Neural cell (in vitro differentiated cells): ENCODE measurements at regions not wholly inside any gene's neighbourhood (a gene's known extent, or its start where the extent isn't known, plus 50 kb on each side); places are given as distances from the start of the nearest gene placed in this dataset.

Experiments used
- CTCF ChIP-seq: fragments of 450-650 bp; IDR thresholded peaks from 2 replicates; pipeline ENCODE4 v1.5.1; 2014; ENCODE audit warnings: antibody characterized with exemption, mild to moderate bottlenecking, moderate library complexity; ENCODE audit not compliant: poor library complexity, severe bottlenecking
- EP300 ChIP-seq: fragments of 450-650 bp; conservative IDR thresholded peaks from 2 replicates; pipeline ENCODE4 v1.6.1; 2014; ENCODE audit warnings: antibody characterized with exemption, mild to moderate bottlenecking, moderate library complexity; ENCODE audit not compliant: poor library complexity, severe bottlenecking
- EZH2 ChIP-seq: fragments of 200-600, 300-800 bp; shearing (Covaris generic), sonication (generic); IDR thresholded peaks from 2 replicates; pipeline ENCODE4 v1.6.1; 2014; ENCODE audit warnings: antibody characterized with exemption, low read length, borderline replicate concordance, mild to moderate bottlenecking; ENCODE audit not compliant: insufficient read depth, poor library complexity, severe bottlenecking
- MXI1 ChIP-seq: fragments of 450-650 bp; conservative IDR thresholded peaks from 2 replicates; pipeline ENCODE4 v1.6.1; 2014; ENCODE audit warnings: antibody characterized with exemption, mild to moderate bottlenecking; ENCODE audit not compliant: poor library complexity, severe bottlenecking
- POLR2AphosphoS5 ChIP-seq: IDR thresholded peaks from 2 replicates; pipeline ENCODE4 v1.6.1; 2012
- RAD21 ChIP-seq: fragments of 450-650 bp; conservative IDR thresholded peaks from 2 replicates; pipeline ENCODE4 v1.6.1; 2014; ENCODE audit warnings: antibody characterized with exemption, mild to moderate bottlenecking, moderate library complexity
- SMC3 ChIP-seq: fragments of 450-650 bp; conservative IDR thresholded peaks from 2 replicates; pipeline ENCODE4 v1.6.1; 2014; ENCODE audit warnings: antibody characterized with exemption, mild to moderate bottlenecking, moderate library complexity; ENCODE audit not compliant: poor library complexity
- TAF1 ChIP-seq: IDR thresholded peaks from 2 replicates; pipeline ENCODE4 v1.6.1; 2012; ENCODE audit warnings: low read depth

DNA sequence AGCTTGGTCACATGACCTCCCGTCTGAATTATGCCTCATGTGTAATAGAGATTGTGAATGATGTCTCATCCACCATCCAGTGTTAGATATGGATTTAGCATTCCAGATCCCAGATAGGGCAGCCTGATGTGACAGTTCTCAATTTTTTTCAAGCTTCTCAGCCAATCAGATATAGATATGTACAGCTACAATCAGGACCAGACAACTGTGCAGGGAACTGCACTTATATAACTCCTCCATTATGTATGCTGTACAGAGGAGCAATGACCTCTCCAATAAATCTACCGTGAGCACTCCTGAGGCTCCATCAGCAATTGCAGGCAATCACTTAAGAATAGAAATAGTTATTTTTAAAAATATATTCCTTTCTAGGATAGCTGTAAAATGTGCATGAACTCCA is 722.8 kb upstream of the SOX9 start:
- TF ChIP-seq CTCF (no peak), RAD21 (no peak), POLR2AphosphoS5 (no peak), EP300 (no peak), MXI1 (no peak), EZH2 (no peak), SMC3 (no peak), TAF1 (no peak)
